Mesendoderm (in vitro differentiated cells): ENCODE measurements at regions not wholly inside any gene's neighbourhood (a gene's known extent, or its start where the extent isn't known, plus 50 kb on each side); places are given as distances from the start of the nearest gene placed in this dataset. TPM values are rescaled to one million over a fixed set of nuclear protein-coding genes. Genes with fewer than 3 reads are reported as not detected.

Experiments
- DNase-seq: peaks from one replicate; pipeline ENCODE4 v3.0.0; 2013
- H2AK5ac ChIP-seq: 2 replicates; pipeline ENCODE4 v1.6.1; 2013; ENCODE audit warnings: low read length, inconsistent platforms
- H2BK120ac ChIP-seq: 2 replicates; pipeline ENCODE4 v1.6.1; 2013; ENCODE audit warnings: low read depth, mild to moderate bottlenecking, low read length, moderate library complexity, mixed read lengths
- H2BK15ac ChIP-seq: replicated peaks from 2 replicates; pipeline ENCODE4 v1.6.1; 2013; ENCODE audit warnings: low read depth, mild to moderate bottlenecking, moderate library complexity
- H2BK5ac ChIP-seq: 2 replicates; pipeline ENCODE4 v1.6.1; 2013; ENCODE audit warnings: low read length, inconsistent platforms
- H3K18ac ChIP-seq: 2 replicates; pipeline ENCODE4 v1.6.1; 2013; ENCODE audit warnings: mild to moderate bottlenecking, low read length, mixed read lengths
- H3K23ac ChIP-seq: one replicate; pipeline ENCODE4 v1.6.1; 2013; ENCODE audit warnings: low read length
- H3K27ac ChIP-seq: 2 replicates; pipeline ENCODE4 v1.5.1; 2013; ENCODE audit warnings: low read depth, mild to moderate bottlenecking, inconsistent platforms, low read length, moderate library complexity
- H3K27me3 ChIP-seq: 2 replicates; pipeline ENCODE4 v1.6.1; 2013; ENCODE audit warnings: low read length, control low read depth, mild to moderate bottlenecking, inconsistent platforms; ENCODE audit not compliant: insufficient read depth, poor library complexity
- H3K36me3 ChIP-seq: 2 replicates; pipeline ENCODE4 v1.6.1; 2013; ENCODE audit warnings: low read length, inconsistent platforms; ENCODE audit not compliant: control insufficient read depth, insufficient read depth
- H3K4ac ChIP-seq: one replicate; pipeline ENCODE4 v1.6.1; 2013; ENCODE audit warnings: low read depth, mild to moderate bottlenecking, low read length, moderate library complexity
- H3K4me1 ChIP-seq: 2 replicates; pipeline ENCODE4 v1.6.1; 2013; ENCODE audit warnings: low read depth, low read length, inconsistent platforms; ENCODE audit not compliant: control insufficient read depth
- H3K4me2 ChIP-seq: 2 replicates; pipeline ENCODE4 v1.6.1; 2013; ENCODE audit warnings: low read length
- H3K4me3 ChIP-seq: 2 replicates; pipeline ENCODE4 v1.5.1; 2013; ENCODE audit warnings: mild to moderate bottlenecking, low read length
- H3K56ac ChIP-seq: one replicate; pipeline ENCODE4 v1.6.1; 2013; ENCODE audit warnings: low read length
- H3K79me1 ChIP-seq: 2 replicates; pipeline ENCODE4 v1.6.1; 2013; ENCODE audit warnings: low read length, inconsistent platforms
- H3K79me2 ChIP-seq: 2 replicates; pipeline ENCODE4 v1.6.1; 2013; ENCODE audit warnings: mild to moderate bottlenecking, low read length; ENCODE audit not compliant: control insufficient read depth, insufficient read depth
- H3K9ac ChIP-seq: 2 replicates; pipeline ENCODE4 v1.6.1; 2013; ENCODE audit warnings: low read length, inconsistent platforms
- H4K5ac ChIP-seq: one replicate; pipeline ENCODE4 v1.6.1; 2013; ENCODE audit warnings: low read length
- H4K8ac ChIP-seq: one replicate; pipeline ENCODE4 v1.6.1; 2013; ENCODE audit warnings: low read depth, mild to moderate bottlenecking, control low read depth, low read length, moderate library complexity
- WGBS: extraction: QIAGEN DNeasy Blood & Tissue Kit; methylation state at CpG from one replicate; pipeline ENCODE4 v1.1.7; 2013; ENCODE audit warnings: low lambda C conversion rate, missing lambda C conversion rate; ENCODE audit not compliant: insufficient coverage; ENCODE audit errors: extremely low coverage; 5-methylcytosine and 5-hydroxymethylcytosine counted together
- small RNA-seq: library from polyadenylated mRNA; stranded (forward); fragments of <200 nt; extraction: miRNeasy Mini kit (QIAGEN cat#:217004); gene quantifications from one replicate; pipeline ENCODE3, GENCODE V24; 2013; ENCODE audit not compliant: insufficient read depth

- no peak overlapping the region for H4K8ac ChIP-seq
- H2BK120ac ChIP-seq, result no peak overlapping the region
- H2BK15ac ChIP-seq, result no peak overlapping the region
- H3K36me3 ChIP-seq, result no peaks in the 10 kb centered on the region
- no peak for DNase-seq
- no peaks in the 10 kb centered on the region for H3K79me2 ChIP-seq
- no peak overlapping the region for H3K4me2 ChIP-seq
- H3K27me3 ChIP-seq, result no peaks in the 10 kb centered on the region
- H3K79me1 ChIP-seq, result no peaks in the 10 kb centered on the region
- no peak overlapping the region for H4K5ac ChIP-seq
- WGBS, result no CpG with 5 or more reads among the region's 3 CpGs
- peaks cover 6% of the 10 kb centered on the region for H3K4me1 ChIP-seq
- H3K9ac ChIP-seq, result no peak overlapping the region
- no peak overlapping the region for H3K27ac ChIP-seq
- H2AK5ac ChIP-seq, result no peak overlapping the region
- H3K18ac ChIP-seq, result no peak overlapping the region
- no peak overlapping the region for H3K4ac ChIP-seq
- no peak overlapping the region for H3K23ac ChIP-seq
- H3K4me3 ChIP-seq, result no peak overlapping the region
- no peak overlapping the region for H2BK5ac ChIP-seq
- no peak overlapping the region for H3K56ac ChIP-seq
These were observed 62.5 kb upstream of the SOX5 start for GRCh38 chr12:24011927-24012507.

- Histone ChIP-seq H3K79me2 (no peaks in the 10 kb centered on the region), H3K36me3 (no peaks in the 10 kb centered on the region), H3K9ac (no peak overlapping the region), H3K27me3 (no peaks in the 10 kb centered on the region), H3K4me2 (no peak overlapping the region), H4K5ac (no peak overlapping the region), H3K23ac (no peak overlapping the region), H3K56ac (no peak overlapping the region), H2BK5ac (no peak overlapping the region), H3K27ac (no peak overlapping the region), H3K4me3 (no peak overlapping the region), H2BK120ac (no peak overlapping the region), H2BK15ac (no peak overlapping the region), H3K18ac (no peak overlapping the region), H4K8ac (no peak overlapping the region), H3K4me1 (no peaks in the 10 kb centered on the region), H3K4ac (no peak overlapping the region), H2AK5ac (no peak overlapping the region), H3K79me1 (no peaks in the 10 kb centered on the region)
- no peak for DNase-seq
- WGBS, result no CpG with 5 or more reads among the region's 2 CpGs
These were observed 58.7 kb upstream of the SOX5 start for GRCh38 chr12:24008166-24008565.

Small RNA genes in the stretch of these regions (small RNA-seq; reads per million reads assigned to genes)
- gene MIR920 (not detected), gene RN7SL38P (not detected)
